ENCODE measurements at regions not wholly inside any gene's neighbourhood (a gene's known extent, or its start where the extent isn't known, plus 50 kb on each side); places are given as distances from the start of the nearest gene placed in this dataset.

DNA sequence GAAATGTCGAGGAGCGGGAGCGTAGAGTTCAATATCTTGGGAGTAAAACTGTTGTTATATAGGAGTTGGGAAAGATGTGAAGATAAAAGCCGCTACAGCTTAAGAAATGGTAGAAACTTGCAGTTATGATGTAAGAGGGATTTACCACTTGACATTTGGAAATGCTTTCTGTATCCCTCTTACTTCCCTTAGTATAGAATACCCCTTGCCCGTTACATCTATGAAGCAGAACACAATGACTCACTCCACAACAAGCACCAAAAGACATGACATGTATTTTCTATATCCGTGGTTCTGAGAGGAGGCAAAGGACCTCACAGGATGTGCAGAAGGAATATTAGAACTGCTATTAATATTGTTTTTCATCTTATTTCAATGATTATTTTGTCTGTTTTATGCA, 254.2 kb upstream of the NR2F2 start:
- no peak for TF ChIP-seq CTCF (IDR thresholded peaks at IDR 0.05; ENCODE audit: unreplicated experiment)
- H3K9me3 Mint-ChIP-seq (ENCODE audit: low read depth, unreplicated experiment), result no peaks in the 10 kb centered on the region
- H3K4me1 Mint-ChIP-seq (ENCODE audit: low read depth, unreplicated experiment), result no peaks in the 10 kb centered on the region
- CTCF ChIA-PET, result no interaction called here
- no peaks in the 10 kb centered on the region for H3K27me3 Mint-ChIP-seq (ENCODE audit: unreplicated experiment)
- BruUV-seq (replicated peaks), result no TSS peak
- H3K27ac Mint-ChIP-seq (ENCODE audit: unreplicated experiment), result no peak overlapping the region
- no peak for DNase-seq
- no peak overlapping the region for H3K4me3 Mint-ChIP-seq (ENCODE audit: low read depth, unreplicated experiment)
- H3K36me3 Mint-ChIP-seq (ENCODE audit: insufficient read depth, unreplicated experiment), result no peaks in the 10 kb centered on the region
- intact Hi-C loops (cut with micrococcal nuclease; ENCODE audit: unreplicated experiment), result no loop called here

DNA sequence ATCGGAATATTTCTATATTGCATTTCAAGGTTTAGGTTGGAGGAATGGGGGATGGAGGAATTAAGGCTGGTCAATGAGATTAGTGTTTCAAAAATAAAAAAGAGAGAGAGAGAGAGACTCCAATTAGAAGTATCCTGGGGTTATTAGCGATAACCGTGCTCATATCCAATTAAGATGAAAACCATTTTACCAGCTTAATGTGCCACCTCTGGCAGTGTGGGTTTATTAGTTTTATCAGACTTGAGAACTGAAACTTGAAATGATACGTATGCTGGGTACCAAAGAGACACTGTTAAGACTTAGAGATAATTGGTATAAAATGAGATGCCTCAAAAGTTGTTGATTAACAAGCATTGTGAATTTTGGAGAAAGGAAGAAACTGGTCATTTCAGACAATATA, 251.5 kb upstream of the NR2F2 start:
- Mint-ChIP-seq H3K9me3 (ENCODE audit: low read depth, unreplicated experiment) (no peaks in the 10 kb centered on the region), H3K4me1 (ENCODE audit: low read depth, unreplicated experiment) (no peaks in the 10 kb centered on the region), H3K27ac (ENCODE audit: unreplicated experiment) (no peak overlapping the region), H3K36me3 (ENCODE audit: insufficient read depth, unreplicated experiment) (no peaks in the 10 kb centered on the region), H3K4me3 (ENCODE audit: low read depth, unreplicated experiment) (no peak overlapping the region), H3K27me3 (ENCODE audit: unreplicated experiment) (no peaks in the 10 kb centered on the region)
- DNase-seq, result no peak
- intact Hi-C loops (cut with micrococcal nuclease; ENCODE audit: unreplicated experiment), result no loop called here
- CTCF ChIA-PET, result no interaction called here
- no TSS peak for BruUV-seq (replicated peaks)
- TF ChIP-seq CTCF (IDR thresholded peaks at IDR 0.05; ENCODE audit: unreplicated experiment), result no peak

DNA sequence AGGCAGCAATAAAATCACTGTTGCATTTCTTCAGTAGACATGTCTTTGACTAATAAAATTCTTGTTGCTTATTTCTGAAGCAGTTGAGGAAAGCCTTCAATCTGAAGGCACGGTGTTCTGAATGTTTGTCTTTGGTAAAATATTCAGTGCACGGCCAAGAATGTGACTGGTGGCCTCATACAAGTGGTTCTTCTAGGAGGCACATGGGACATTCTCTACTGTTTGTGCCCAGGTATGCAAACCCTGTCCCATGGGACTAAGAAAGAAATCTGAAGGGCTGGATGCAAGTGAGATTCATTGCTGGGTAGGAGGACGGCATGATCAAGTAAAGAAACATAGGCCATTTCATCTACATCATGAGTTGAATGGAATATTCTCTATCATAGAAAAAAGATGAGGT, 250.6 kb upstream of the NR2F2 start:
- CTCF ChIA-PET, result no interaction called here
- H3K9me3 Mint-ChIP-seq (ENCODE audit: low read depth, unreplicated experiment), result no peaks in the 10 kb centered on the region

DNA sequence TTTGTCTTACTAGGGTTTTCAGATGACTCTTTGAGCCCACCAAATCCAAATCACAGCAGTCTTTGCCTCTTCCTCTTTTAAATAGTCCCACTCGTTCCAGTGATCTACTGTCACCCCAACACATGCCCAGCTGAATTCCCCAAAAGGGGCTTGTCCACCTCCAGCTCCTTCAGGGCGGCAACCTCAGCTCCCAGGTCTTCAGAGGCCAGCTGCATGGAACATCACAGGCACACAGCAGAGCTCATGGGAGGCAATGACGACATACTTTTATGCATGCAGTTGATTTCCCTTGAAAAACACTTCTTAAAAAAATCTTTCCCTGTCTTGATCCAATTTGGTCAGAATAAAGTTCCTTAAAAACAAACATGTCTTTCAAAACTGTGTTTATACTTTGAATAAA, 244.3 kb upstream of the NR2F2 start:
- no peak for DNase-seq
- H3K36me3 Mint-ChIP-seq (ENCODE audit: insufficient read depth, unreplicated experiment), result no peaks in the 10 kb centered on the region
- no peak overlapping the region for H3K27ac Mint-ChIP-seq (ENCODE audit: unreplicated experiment)
- H3K27me3 Mint-ChIP-seq (ENCODE audit: unreplicated experiment), result no peaks in the 10 kb centered on the region
- no peak for TF ChIP-seq CTCF (IDR thresholded peaks at IDR 0.05; ENCODE audit: unreplicated experiment)
- no TSS peak for BruUV-seq (replicated peaks)
- H3K4me3 Mint-ChIP-seq (ENCODE audit: low read depth, unreplicated experiment), result no peak overlapping the region
- no peaks in the 10 kb centered on the region for H3K4me1 Mint-ChIP-seq (ENCODE audit: low read depth, unreplicated experiment)
- H3K9me3 Mint-ChIP-seq (ENCODE audit: low read depth, unreplicated experiment), result no peaks in the 10 kb centered on the region
- CTCF ChIA-PET, result no interaction called here
- intact Hi-C loops (cut with micrococcal nuclease; ENCODE audit: unreplicated experiment), result no loop called here

More for the DNA sequence above, 250.6 kb upstream of the NR2F2 start:
- no peak for DNase-seq
- H3K27ac Mint-ChIP-seq (ENCODE audit: unreplicated experiment), result no peak overlapping the region
- no peaks in the 10 kb centered on the region for H3K36me3 Mint-ChIP-seq (ENCODE audit: insufficient read depth, unreplicated experiment)
- no peaks in the 10 kb centered on the region for H3K4me1 Mint-ChIP-seq (ENCODE audit: low read depth, unreplicated experiment)
- intact Hi-C loops (cut with micrococcal nuclease; ENCODE audit: unreplicated experiment), result no loop called here
- H3K27me3 Mint-ChIP-seq (ENCODE audit: unreplicated experiment), result no peaks in the 10 kb centered on the region
- no TSS peak for BruUV-seq (replicated peaks)
- H3K4me3 Mint-ChIP-seq (ENCODE audit: low read depth, unreplicated experiment), result no peak overlapping the region
- TF ChIP-seq CTCF (IDR thresholded peaks at IDR 0.05; ENCODE audit: unreplicated experiment), result no peak

All from Calu3 (cell line).